ENCODE measurements at regions not wholly inside any gene's neighbourhood (a gene's known extent, or its start where the extent isn't known, plus 50 kb on each side); places are given as distances from the start of the nearest gene placed in this dataset.

- dilution Hi-C loops (cut with MboI; ENCODE audit: extremely low pct_ligation_motif_present, low sequenced_read_pairs) = no loop called here
- FAIRE-seq = no peak
- POLR2A ChIA-PET = no interaction called here
Measured at GRCh38 chr5:33115467-33115866, 325.3 kb upstream of the TARS1 start.

More at GRCh38 chr5:33115467-33115866, 325.3 kb upstream of the TARS1 start:
- CTCF ChIA-PET = no interaction called here
- no peaks in the 10 kb centered on the region for H3K4me1 ChIP-seq (ENCODE audit: control insufficient read depth, extremely low read depth, insufficient read depth, low read length)
- H3K9me1 ChIP-seq (replicated peaks; ENCODE audit: control insufficient read depth, extremely low read depth, insufficient read depth, low read length) = no peaks in the 10 kb centered on the region
- H3K9me3 ChIP-seq (replicated peaks; ENCODE audit: control insufficient read depth, insufficient read depth, low read length) = no peaks in the 10 kb centered on the region
- H3K4me3 ChIP-seq (replicated peaks in 1 of 3; ENCODE audit: insufficient read depth in 1 of 3, low read depth in 1 of 3, low read length in 3 of 3) = no peak overlapping the region
- no peaks in the 10 kb centered on the region for H3K27me3 ChIP-seq (ENCODE audit: control insufficient read depth in 2 of 2, insufficient read depth in 2 of 2, low read length in 2 of 2)
- no peaks in the 10 kb centered on the region for H3K79me2 ChIP-seq (ENCODE audit: control insufficient read depth, insufficient read depth, low read length)
- DNase-seq (ENCODE audit: low read depth, low spot score) = no peak
- no peak overlapping the region for H3K9ac ChIP-seq (replicated peaks; ENCODE audit: extremely low read depth, insufficient read depth, low read length)
- BruUV-seq (replicated peaks) = no TSS peak
- no peak overlapping the region for H3K4me2 ChIP-seq (ENCODE audit: insufficient read depth, low read length)
- H3K36me3 ChIP-seq (ENCODE audit: control insufficient read depth in 2 of 2, extremely low read depth in 1 of 2, insufficient read depth in 2 of 2, low read length in 2 of 2) = no peaks in the 10 kb centered on the region
- no peak overlapping the region for H2AFZ ChIP-seq (ENCODE audit: low read depth, low read length)
- H3K27ac ChIP-seq (ENCODE audit: insufficient read depth, low read depth, low read length) = no peak overlapping the region
- TF ChIP-seq POLR2A (IDR thresholded peaks at IDR 0.05; ENCODE audit: low read depth, low read length) = no peak
- no peak for TF ChIP-seq MYC (IDR thresholded peaks at IDR 0.05; ENCODE audit: low read depth, low read length)
- TF ChIP-seq CTCF (IDR thresholded peaks at IDR 0.05; ENCODE audit: extremely low read depth in 1 of 2, insufficient read depth in 1 of 2, low read depth in 1 of 2, low read length in 2 of 2) = no peak
- TF ChIP-seq FOS (IDR thresholded peaks at IDR 0.05; ENCODE audit: borderline replicate concordance, insufficient read depth, low read length) = no peak
- TF ChIP-seq POLR2AphosphoS5 (IDR thresholded peaks at IDR 0.05; ENCODE audit: insufficient read depth, low read depth, low read length) = no peak
- TF ChIP-seq MAX (IDR thresholded peaks at IDR 0.05; ENCODE audit: insufficient read depth, insufficient read length) = no peak
- TF ChIP-seq JUN (IDR thresholded peaks at IDR 0.05; ENCODE audit: borderline replicate concordance, insufficient read depth, insufficient read length, low read depth) = no peak
- no peak for TF ChIP-seq EZH2 (IDR thresholded peaks at IDR 0.05; ENCODE audit: borderline replicate concordance, low read depth, low read length, severe bottlenecking)
- no peak for TF ChIP-seq GATA2 (IDR thresholded peaks at IDR 0.05; ENCODE audit: insufficient read depth, insufficient read length, low read depth, low read length)
- intact Hi-C loops (cut with micrococcal nuclease) = no loop called here
- H4K20me1 ChIP-seq (replicated peaks; ENCODE audit: control insufficient read depth, extremely low read depth, insufficient read depth, low read length) = no peaks in the 10 kb centered on the region

All from endothelial cell of umbilical vein (primary cell).